ENCODE measurements at regions not wholly inside any gene's neighbourhood (a gene's known extent, or its start where the extent isn't known, plus 50 kb on each side); places are given as distances from the start of the nearest gene placed in this dataset.

GRCh38 chr5:166947045-166947444 is 1344.4 kb upstream of the WWC1 start:
- no peak overlapping the region for H3K4me3 ChIP-seq
- H3K27ac ChIP-seq, result no peak overlapping the region
- no peak for DNase-seq (ENCODE audit: low spot score)
- TF ChIP-seq, protein P1, sequence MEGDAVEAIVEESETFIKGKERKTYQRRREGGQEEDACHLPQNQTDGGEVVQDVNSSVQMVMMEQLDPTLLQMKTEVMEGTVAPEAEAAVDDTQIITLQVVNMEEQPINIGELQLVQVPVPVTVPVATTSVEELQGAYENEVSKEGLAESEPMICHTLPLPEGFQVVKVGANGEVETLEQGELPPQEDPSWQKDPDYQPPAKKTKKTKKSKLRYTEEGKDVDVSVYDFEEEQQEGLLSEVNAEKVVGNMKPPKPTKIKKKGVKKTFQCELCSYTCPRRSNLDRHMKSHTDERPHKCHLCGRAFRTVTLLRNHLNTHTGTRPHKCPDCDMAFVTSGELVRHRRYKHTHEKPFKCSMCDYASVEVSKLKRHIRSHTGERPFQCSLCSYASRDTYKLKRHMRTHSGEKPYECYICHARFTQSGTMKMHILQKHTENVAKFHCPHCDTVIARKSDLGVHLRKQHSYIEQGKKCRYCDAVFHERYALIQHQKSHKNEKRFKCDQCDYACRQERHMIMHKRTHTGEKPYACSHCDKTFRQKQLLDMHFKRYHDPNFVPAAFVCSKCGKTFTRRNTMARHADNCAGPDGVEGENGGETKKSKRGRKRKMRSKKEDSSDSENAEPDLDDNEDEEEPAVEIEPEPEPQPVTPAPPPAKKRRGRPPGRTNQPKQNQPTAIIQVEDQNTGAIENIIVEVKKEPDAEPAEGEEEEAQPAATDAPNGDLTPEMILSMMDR (IDR thresholded peaks at IDR 0.05), result no peak

GRCh38 chr5:166948679-166949078 is 1342.8 kb upstream of the WWC1 start:
- no peak overlapping the region for H3K4me3 ChIP-seq
- no peak for DNase-seq (ENCODE audit: low spot score)
- no peak overlapping the region for H3K27ac ChIP-seq
- TF ChIP-seq, protein P1 (IDR thresholded peaks at IDR 0.05), result no peak

DNA sequence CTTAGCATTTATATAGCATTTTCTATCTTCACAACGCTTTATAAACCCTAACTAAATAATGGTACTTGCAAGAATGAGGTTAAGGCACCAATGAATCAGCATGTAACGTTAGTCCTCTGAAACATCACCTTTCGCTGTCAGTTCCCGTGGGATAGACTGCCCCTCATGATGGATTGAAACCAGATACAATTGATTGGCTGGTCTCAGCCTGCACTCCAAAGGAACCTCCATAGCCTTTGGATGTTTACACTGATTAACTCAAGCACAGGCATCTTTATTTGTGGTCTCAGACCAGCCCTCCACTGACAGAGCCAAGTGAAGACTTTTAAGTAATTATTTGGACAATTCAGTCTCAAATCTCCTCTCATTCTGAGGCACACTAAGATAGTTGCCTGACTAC is 1339.4 kb upstream of the WWC1 start:
- Histone ChIP-seq H3K4me3 (no peak overlapping the region), H3K27ac (no peak overlapping the region)
- no peak for DNase-seq (ENCODE audit: low spot score)
- TF ChIP-seq, protein P1 (IDR thresholded peaks at IDR 0.05), result no peak

DNA sequence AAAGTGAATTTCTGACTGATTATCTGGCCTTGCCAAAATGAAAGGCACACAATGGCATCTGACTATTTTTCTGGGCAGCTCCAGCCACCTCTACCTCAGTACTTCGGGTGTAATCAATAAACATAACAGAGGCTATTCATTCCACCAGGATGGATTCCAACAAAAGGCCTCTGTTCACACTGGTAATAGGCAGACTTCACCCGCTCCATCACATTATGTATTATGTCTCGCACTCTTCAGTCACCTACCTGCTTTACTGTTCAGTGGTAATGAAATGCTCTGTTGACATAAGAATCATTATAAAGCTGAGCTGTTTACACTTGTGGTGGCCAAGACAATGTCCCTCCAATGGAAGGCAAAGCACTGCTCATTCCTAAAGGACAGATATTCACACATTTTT is 1333.7 kb upstream of the WWC1 start:
- TF ChIP-seq, protein P1 (IDR thresholded peaks at IDR 0.05), result no peak
- no peak overlapping the region for H3K27ac ChIP-seq
- H3K4me3 ChIP-seq, result no peak overlapping the region
- DNase-seq (ENCODE audit: low spot score), result no peak

GRCh38 chr5:166959766-166960165 is 1331.7 kb upstream of the WWC1 start:
- no peak overlapping the region for H3K4me3 ChIP-seq
- H3K27ac ChIP-seq, result no peak overlapping the region
- TF ChIP-seq, protein P1 (IDR thresholded peaks at IDR 0.05), result no peak
- no peak for DNase-seq (ENCODE audit: low spot score)

GRCh38 chr5:166961028-166961427 is 1330.4 kb upstream of the WWC1 start:
- no peak for DNase-seq (ENCODE audit: low spot score)
- TF ChIP-seq, protein P1 (IDR thresholded peaks at IDR 0.05), result no peak
- Histone ChIP-seq H3K4me3 (no peak overlapping the region), H3K27ac (no peak overlapping the region)

DNA sequence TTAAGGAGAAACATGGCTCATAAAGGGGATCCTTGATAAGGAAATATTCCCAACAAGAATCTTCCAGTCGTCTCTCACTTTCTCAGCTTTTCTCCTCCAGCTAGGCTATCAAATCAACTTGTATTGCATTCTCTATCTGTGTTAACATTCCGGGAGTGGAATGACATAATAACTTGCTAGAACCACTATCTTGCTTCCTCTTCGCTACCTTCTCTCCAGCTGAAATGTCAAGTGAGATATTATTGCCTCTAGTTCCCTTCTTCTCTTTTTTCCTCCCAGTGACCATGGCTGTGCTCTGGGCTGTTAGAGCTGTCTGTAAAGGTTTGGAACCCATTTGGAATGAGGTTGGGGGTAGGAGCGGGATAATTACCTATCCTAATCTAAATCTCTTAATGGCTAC is 1329.5 kb upstream of the WWC1 start:
- no peak overlapping the region for H3K27ac ChIP-seq
- H3K4me3 ChIP-seq, result no peak overlapping the region
- no peak for DNase-seq (ENCODE audit: low spot score)
- TF ChIP-seq, protein P1 (IDR thresholded peaks at IDR 0.05), result no peak
